HG03045 (cell line): ENCODE measurements at regions not wholly inside any gene's neighbourhood (a gene's known extent, or its start where the extent isn't known, plus 50 kb on each side); places are given as distances from the start of the nearest gene placed in this dataset.

Source experiments
- ATAC-seq: cut with Tn5 transposase; IDR thresholded peaks from one replicate; pipeline ENCODE4 v1.9.1; 2021; ENCODE audit warnings: mild to moderate bottlenecking, moderate library complexity; ENCODE audit not compliant: unreplicated experiment

DNA sequence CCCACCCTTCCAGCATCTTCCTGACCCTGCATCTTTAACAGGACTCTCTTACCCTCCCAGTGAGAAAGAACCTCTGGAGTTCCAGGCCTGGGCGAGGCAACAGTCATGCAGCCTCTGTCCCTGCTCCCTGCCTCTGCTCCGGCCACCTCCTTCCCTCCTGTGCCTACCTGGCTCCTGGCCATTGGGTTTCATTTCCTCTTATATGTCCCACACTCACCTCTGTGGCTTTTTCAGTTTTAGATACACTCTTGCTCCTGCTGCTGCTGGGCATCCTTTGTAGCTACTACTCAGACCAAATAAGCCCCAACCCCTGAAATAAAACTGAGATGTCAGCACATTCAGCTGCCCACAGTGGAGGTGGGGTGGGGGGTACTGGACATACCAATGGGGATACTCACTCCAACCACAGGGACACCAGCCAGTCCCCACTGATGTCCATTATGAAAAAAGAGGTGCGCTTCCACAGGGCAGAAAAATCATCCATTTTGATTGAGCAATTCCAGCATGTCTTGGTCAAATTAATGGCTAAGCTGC, 99.1 kb upstream of the NRXN3 start:
- no peak for ATAC-seq

DNA sequence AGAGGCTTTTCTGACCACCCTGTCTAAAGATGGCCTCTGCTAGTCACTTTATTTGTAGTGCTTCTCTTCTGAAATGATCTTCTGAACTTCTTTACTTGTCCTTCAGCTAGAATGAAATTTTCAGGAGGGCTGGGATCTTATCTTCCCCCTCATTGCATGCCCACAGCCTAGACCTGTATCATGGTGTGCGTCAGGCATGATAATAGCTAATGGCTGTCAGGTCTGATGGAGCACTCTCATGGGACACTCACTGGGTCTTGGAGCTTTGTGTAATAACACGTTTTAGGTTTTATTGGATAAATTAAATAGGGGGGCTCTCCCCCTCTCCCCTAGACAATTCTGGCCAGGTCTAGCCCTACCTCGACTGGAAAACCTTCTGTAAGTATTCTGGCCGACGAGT, 97.1 kb upstream of the NRXN3 start:
- no peak for ATAC-seq

DNA sequence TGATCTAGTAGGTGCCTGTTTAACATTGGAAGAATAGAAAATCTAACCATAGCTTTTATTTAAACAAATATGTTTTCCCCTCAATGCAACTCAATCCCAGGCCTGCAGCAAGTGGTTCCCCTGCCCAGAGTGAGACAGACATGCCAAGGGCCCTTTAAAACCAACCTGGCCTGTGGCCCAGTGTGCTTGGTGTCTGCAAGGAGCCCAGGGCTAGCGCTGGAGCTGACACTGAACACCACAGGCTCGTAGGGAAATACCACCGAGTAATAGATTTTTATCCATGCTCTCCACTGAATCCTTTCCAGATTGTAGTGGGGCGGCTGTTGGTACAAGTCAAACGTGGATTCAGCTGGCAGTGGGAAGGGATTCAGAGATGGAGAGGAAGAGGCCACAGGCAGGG, 95.6 kb upstream of the NRXN3 start:
- ATAC-seq = no peak

DNA sequence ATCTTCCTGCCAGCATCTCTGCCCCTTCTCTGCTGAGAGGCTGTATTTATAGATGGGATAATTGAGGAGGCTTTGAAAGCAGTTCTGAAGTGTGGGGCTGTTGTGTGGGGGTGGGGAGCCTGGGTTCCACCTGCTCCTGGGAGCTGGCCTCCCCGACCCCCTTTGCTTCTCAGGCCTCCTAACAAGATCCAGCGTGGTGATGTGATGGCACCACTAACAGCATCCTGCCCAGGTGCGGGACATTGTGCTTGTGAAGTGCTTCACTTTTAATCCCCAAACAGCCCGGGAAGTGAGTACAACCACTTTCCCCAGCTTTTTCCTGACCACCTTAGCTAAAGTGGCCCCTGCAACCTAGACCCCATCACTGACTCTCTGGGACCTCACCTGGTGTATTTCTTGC, 95.1 kb upstream of the NRXN3 start:
- no peak for ATAC-seq

DNA sequence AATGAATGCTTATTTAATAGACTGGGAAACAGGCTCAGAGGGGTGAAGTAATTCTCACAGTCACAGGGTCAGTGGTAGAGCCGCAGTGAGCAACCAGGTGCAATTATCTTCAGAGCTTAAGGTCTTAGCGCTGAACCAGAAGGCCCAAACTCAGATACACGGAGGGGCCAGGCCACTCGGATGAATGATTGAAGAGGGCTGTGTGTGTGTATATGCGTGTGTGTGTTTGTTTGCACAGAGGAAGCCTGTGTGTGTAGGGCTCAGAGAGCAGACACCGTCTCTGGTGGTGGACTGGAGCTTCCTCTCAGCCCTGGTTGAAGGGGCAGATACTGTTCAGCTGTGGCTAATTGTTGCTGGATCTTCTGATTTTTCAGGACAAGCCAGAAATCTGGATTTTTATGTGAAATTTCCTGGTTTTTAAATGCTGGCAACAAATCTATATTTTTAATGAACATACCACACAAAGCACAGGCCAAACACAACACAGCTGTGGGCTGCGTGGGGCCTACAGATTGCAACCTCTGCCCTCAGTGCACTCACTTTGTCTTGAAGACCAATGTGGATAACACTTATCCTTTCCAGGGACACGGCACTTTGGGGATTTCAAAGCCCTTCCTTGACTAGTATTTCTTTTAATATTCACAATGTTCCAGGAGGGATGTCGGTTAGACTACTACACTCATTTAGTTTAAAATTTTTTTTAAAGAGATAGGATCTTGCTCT, 94.5 kb upstream of the NRXN3 start:
- no peak for ATAC-seq

DNA sequence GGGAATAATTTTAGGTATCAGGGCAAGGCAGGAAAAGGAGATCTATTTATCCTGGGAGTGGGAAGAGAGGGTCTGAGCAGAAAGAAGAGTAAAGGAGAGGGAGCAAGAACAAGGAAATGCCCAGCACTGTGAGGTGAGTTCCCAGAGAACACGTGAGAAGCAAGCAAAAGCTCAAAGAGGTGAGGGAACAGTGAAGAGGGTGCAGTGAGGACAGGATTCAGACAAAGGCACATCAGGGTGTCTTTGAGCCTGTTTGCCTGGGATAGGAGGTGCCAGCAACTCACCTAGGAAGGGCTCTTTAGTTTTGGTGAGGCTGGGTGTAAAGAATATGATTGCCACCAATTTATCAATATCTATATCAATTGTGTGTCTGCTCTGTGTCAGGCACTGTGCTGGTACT, 88.9 kb upstream of the NRXN3 start:
- no peak for ATAC-seq

DNA sequence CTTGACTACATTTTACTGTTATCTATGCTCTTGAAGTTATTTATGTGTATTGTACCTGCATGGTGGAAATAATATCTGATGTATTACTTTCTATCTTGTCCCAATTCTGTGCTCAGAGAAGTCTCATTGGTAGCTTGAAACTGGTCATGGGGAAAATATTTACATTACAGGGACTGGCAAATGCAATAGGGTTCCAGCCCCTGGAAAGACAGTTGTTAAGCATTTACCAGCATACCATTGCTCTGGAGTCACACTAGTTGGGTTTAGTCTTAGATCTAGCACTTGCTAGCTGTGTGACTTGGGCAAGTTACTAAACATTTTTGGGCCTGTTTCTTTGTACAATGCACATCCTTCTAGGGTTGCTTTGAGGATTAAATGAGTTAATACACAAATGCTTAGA, 86.3 kb upstream of the NRXN3 start:
- ATAC-seq = no peak

DNA sequence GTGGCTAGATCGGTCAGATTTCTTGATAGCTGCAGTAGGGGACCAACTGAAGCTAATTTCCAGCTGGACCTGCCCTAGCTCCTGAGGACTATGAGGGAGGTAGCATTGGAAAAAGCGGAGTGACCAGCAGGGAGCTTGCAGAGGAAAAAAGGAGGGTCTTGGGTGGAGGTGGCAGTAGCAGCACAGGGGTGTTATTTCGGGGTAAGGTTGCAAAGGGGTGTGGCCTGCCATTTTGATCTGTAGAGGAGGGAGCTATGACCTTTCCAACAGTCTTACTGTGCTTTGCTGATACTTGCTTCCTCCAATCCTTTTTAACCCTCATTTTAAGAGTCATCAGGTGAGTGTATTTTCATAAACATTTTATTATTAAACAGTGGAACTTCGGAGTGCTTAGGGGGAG, 83.8 kb upstream of the NRXN3 start:
- no peak for ATAC-seq

DNA sequence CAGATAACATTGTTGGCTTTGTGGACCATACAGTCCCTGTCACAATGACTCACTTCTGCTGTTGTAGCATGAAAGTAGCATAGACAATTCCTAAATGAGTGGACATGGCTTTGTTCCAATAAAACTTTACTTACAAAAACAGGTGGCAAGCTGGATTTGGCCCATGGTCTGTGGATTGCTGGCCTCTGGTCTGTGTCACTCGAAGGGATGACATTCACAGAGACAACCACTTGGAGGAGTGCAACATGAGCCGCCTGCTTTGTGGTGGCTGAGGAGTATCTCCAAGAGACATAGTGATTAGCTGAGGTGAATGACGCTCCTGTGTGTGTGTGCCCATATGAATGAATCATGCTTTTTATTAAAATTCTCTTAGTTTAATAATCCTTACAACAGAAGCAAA, 81.3 kb upstream of the NRXN3 start:
- ATAC-seq = no peak

DNA sequence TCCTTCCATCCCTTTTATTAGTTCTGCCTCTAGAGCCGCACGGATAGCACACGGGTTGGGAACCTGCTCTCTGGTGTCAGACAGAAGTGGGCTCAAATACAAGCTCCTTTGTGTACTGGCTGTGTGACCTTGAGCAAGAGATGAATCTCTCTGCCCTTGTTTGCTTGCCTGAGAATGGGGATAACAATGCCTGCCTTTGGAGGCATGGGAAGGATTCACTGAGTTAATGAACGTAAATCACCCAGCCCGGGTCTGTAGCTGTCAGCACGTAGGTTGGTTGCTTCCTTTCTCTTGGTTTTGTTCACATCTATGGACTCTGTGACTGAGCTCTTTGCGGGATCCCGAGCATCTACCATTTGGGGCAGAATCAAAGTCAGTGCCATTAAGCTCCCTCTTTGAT, 79.3 kb upstream of the NRXN3 start:
- ATAC-seq = no peak

DNA sequence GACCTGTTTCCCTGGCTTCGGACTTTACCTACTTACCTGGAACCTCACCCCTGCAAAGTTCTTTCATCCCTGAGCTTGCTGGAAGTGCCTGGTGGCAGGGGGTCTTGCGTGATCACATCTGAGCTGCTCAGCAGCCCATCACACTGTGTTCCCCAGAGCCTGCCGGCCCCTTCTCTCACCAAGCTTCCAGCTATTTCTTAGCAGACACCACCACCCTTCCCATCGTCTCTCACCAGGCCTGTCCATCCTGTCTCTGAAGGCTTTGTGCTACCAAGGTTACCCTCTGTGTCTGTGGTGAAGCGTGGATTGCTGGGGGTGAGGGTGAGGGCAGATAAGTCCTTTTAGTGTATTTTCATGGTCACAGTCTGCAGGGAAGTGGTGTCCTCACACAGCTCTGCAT, 78.8 kb upstream of the NRXN3 start:
- no peak for ATAC-seq

DNA sequence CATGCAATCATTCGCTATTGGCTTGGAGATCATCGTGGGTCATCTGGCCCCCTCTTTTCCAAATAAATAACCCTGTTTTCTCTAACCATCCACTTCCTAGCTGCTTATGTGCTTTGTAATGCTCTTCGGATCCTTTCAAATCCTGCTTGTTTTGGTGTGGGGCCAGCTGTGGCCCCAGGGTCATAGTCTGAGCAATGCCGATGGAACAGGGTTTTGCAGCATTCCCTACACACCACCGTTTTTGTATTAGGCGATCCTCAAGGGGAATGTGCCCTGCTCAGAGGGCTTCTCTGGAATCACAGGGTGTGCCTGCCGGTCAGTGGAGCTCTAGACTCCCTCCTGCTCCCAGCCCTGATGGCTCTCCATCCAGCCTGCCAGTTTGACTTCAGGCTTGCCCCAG, 78.1 kb upstream of the NRXN3 start:
- no peak for ATAC-seq

DNA sequence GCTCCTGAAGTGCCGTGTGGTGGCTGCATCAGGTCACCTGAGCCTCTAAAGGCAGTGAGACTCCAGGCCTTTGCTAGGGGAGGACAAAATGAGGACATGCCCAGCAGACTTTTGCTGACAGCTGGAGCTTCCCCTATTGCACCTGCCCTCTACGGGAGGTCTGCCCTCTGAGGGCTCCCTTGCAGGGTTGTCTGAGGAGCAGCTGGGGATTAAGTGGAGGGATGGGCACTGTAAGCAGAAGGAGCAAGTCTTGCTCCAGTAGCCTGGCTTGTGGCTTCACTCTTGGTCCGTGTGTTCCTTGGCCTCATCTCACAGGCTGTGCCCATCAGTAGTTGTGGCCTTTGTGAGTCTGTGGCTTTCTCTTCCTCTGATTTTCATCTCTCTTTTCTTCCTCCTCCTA, 66.9 kb upstream of the NRXN3 start:
- no peak for ATAC-seq

DNA sequence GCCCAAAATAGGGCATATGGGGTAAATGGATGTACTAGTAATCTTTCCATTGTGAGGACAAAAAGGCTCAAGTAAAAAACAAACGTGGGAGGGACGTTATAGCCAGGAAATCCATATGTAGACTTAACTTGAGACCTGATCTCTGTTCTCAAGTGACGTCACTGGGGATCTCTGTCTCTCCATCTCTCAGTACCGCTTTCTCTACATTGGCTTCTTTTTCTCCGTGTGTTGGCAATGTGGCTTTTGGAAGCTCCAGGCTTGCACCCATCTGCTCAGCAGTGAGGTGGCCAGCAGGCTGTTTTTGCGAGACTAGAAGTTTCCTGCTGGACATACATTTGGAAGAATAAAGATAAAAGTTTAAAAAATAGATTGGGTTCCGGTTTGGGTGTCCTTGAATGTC, 66.0 kb upstream of the NRXN3 start:
- no peak for ATAC-seq

DNA sequence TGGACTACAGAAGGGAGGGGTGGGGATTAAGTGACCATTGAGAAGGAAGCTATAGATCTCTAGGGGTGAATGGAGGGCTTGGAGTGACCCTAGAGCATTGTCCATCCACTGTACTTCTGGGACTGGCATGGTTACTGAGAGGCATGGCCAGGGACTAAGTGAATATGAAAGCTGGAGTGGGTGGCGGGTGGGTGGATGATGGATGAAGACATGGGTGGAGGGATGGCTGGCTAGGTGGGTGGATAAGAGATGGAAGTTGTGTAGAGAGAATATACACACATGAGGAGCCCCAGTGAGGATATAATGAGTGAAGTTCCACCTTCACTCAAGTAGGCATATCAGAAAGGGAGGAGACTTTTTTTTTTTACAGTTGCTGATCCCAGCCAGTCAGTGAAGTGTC, 65.5 kb upstream of the NRXN3 start:
- ATAC-seq = no peak

DNA sequence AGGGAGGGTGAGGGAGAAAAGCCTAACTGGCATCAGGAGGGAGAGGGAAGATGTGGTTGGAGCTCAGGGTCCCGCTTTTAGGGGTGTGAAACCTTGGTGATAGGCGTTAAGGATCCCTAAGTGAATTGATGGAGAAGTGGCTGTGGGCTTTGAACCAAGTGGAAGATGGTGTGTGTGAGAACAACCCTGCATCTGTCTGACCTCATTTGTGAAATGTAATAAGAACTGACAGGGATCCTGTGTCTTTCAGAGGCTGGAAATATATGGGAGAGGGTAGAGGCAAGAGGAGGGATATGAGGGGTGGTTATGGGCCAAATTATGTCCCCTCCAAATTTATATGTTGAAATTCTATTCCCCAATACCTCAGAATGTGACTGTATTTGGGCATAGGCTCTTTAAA, 63.8 kb upstream of the NRXN3 start:
- no peak for ATAC-seq

DNA sequence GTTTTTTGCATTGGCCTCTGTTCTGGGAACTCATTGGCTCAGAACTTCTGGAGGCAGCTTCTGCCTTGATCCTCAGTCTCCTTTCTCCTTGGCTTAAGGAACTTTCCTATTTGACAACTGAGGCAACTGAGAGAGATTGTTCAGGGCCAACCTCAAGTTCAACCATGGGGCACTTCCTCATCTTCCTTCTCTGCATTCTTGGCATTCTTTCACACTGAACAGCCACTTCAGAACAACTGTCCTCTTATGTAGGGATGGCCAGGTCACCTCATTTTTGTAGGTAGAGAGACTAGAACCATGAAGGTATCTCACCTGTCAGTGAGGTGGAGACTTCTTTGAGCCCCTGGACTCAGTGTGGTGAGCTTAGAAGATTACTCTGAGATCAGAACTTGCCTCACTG, 63.0 kb upstream of the NRXN3 start:
- no peak for ATAC-seq

DNA sequence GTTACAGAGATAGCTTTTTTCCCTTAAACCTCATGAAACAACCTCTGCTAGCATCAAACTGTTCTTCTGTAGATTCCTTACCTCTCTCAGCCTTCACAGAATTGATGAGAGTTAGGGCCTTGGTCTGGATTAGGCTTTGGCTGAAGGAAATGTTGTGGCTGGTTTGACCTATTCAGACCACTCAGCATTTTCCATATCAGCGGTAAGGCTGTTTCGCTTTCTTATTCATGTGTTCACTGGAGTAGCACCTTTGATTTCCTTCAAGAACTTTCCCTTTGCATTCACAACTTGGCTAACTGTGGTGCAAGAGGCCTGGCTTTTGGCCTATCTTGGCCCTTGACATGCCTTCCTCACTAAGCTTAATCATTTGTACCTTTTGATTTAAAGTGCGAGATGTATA, 50.7 kb upstream of the NRXN3 start:
- ATAC-seq = no peak
